ENCODE measurements at regions not wholly inside any gene's neighbourhood (a gene's known extent, or its start where the extent isn't known, plus 50 kb on each side); places are given as distances from the start of the nearest gene placed in this dataset.

DNA sequence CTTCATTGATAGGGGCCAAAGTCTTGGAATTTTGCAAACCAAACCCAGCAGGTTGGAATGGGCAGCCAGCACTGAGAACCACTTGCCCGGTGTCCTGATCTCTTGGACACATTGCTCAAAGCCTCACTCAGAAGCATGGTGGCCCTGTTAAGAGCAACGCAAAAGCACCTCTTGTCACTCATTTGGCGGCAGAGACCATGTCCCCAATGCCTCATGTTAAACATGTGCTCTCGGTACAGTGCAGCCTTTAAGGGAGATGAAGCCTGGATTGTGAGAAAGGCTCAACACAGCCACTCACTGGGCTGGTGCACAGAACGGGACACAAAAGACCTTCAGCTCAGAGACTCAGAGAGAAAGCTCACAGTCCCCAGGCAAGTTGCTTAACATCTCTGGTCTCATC lies 298.4 kb upstream of the PRDM1 start:
- no peak for DNase-seq

DNA sequence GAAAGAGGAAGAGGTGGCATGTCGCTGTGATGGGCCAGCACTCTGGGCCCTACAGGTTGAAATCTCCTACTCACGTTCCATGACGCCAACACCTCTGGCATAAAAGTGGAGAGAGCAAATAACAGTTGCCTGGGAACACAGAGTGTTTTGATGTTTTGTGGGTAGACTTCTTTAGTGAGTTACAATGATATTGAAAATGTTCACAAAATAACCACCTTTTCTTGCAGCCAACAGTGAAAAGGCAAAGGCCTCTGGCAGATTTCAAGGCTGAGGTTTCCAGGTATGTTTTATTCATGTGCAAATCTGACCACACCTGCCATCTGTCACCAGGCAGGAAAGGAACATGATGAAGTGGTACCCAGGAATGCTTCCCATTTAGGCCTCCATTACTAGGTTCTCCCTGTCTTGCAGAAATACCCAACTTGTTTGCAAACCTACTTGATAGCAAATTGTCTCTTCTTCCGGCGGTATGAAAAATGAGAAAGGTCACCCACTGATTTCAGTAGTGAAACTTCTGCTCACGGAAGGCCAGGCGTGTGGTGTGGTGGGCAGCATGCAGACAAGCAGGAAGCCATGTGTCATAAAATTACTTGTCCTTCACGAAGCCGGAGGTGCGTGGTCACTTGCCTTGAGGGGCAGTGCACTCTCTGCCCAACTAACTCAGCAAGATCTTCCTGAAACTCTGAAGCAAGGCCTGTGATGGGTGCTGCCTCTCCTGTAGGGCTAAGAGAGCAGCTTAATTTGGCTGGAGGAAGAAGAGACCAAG lies 299.1 kb upstream of the PRDM1 start:
- no peak for DNase-seq

DNA sequence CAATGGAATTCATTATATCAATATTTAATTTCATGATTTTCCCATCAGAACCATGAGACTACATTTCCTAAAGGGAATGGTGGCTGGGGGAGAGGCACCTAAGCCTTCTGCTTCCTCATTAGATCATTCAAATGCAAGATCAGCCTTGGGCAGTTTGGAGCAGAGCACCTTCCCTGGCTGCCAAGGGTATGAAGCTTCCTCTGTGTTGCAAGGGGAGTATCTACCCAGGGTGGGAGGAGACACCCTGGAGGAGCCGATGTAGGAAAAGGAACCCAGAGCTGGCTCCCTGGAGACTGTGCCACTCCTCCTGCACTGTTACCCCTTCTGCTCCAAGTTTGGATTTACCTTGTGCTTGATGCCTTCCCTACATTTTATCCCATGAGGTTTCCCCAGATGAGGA lies 299.7 kb upstream of the PRDM1 start:
- no peak for DNase-seq

DNA sequence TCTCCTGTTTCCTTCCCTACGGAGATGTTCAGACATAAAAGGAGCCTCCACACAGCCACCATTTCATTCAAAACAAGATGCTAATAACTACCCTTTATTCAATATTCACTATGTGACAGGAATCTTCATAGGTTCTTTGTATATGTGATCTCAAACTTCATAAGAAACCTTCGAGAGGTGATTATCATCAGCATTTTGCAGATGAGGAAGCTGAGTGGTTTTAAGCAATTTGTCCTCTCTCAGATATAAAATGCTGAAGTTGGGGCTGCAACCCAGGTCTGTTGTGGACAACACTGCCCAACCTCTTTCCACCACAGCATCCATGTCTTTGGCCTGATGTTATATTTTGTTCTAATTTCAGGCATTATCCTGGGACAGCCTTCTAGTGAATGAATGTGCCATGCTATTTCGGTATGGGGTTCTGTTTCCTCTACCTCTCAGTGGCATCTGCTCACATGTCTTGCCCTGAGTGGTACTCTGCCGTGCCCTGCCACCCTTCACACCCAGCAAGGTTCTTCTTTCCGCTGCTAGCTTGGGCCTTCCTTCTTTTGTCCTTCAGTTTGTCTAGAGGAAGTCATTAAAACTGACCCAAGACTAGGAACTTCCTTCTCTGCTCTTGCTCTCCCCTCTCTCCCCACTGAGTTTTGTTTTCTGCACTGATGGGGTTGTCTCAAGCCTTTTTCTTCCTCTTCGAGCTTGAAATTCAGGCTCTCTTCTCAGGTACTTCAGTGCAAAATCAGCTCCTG lies 300.9 kb upstream of the PRDM1 start:
- no peak for DNase-seq

DNA sequence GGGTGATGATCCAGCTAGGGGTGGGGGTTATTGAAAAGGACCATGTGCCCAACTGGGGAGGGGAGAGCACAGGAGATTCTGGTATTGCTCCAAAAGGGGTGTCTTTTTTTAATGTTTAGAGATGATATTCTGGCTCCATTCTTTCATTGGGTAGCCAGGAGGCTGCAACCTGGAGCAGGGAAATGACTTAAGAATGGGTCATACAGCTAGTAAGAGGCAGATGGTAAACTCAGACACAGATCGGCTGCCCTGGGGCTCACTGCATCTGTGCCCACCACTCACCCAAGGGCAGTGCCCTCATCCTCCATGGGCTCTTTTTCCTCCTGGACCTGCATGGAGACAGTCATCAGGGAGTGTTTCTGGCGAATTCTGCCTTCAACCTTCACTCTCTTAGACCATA lies 302.0 kb upstream of the PRDM1 start:
- DNase-seq, result no peak

DNA sequence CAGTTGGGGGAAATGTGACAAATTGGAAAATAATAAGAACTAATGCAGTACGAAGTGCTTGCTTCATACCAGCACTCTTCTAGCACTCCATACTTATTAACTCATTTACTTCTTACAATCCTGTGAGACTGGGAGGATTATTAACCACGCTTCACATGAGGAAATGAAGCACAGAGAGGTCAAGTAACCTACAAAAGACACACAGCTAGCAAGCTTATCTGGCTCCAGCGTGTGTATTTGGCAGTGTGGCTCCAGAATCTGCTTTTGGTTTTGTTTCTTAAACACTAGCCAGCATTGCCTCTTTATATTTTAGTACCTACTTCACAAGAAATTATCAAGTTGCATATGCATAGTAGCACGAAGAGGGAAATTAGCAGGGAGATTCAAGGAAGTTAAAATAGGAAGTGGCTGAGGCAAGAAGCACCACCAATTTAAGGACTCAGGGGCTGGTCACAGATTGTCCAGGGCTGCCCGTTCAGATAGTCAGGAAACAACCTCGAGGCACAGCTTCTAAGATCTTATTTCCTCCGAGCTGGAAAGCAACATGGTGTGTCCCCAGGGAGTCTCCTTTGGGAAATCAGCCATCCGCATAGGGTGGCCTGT lies 302.7 kb upstream of the PRDM1 start:
- no peak for DNase-seq

DNA sequence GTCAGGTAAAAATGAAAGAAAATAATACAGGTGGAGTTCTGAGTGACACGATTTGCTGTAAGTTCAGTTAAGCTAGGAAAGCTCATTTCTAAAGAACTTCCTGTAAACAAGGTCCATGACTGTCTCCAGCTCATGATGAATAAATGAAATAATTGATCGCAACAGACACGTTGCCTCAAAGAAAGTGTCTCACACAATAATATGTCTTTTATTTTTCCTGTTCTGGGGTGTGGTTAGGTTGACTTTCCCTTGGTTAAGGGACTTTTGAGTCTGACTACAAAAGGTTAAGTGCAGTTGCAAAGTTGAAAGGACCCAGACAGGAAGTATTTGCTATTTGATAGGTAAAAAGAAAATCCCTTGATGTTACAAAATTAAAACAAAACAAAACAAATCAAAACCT lies 304.2 kb upstream of the PRDM1 start:
- no peak for DNase-seq

DNA sequence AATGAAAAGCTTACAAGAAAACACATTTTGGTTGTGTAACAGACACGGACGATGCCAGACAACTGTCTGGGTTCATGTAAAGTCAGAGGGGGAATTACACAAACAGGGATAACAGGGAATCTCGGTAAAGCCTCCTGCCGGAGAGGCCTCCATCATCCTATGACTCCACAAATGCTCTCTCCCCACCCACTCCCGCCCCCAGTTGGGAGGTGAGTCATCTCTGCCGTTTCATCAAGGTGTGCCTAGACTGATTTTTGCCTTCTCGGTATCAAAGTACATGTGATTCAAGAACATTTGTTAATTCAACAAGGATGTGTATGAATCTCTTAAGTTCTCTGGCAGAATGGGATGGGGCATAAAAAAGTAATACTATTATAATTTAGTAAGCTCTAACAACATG lies 304.9 kb upstream of the PRDM1 start:
- no peak for DNase-seq

DNA sequence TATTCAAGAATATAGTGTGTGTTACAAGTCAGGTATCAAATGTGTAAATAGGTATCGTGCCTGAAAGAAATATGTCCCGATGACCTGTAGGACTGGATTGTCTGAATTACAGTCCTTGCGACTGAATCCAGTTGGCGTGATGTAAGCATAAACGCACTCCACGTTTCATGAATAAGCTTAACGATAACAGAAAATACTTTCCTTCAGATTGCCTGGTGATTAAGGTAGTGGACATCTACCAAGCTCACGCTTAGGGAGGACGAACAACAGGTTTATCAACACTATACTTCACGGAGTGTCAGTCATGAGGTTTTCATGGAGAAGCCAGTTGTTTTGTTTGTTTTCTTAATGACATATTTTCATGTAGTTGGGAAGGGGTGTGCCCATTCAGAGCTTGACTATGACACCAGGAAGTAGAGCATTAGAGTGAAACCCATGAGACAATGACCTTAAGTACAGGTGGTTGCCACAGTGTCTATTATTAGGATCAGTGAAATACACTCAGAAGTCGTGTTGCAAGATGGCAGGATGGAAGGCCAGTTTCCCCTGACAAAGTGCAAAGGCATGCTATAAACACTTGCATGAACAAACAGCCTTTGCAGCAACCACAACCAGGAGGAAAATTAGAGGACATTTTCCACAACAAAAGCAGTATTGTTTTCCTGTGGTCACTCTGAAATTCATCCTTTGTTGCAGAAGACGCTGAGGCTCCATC lies 305.8 kb upstream of the PRDM1 start:
- no peak for DNase-seq

DNA sequence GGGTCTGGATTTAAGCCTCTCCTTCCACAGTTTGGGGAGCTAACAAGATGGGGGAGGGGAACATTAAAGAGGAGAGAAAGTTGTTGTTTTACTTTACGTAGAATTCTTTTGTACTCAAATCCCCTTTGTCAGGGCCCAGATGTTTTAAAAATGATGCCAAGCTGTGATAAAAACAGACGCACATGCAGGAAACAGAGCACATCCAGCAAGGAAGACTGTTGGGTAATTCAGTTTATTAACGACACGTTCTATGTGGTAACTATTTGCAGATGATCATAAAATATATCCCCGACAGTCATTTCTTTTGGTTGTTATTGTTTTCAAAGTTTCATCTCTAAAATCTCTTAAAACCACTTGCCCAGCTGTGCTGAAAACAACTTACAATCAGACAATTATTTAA lies 307.0 kb upstream of the PRDM1 start:
- DNase-seq, result no peak

DNA sequence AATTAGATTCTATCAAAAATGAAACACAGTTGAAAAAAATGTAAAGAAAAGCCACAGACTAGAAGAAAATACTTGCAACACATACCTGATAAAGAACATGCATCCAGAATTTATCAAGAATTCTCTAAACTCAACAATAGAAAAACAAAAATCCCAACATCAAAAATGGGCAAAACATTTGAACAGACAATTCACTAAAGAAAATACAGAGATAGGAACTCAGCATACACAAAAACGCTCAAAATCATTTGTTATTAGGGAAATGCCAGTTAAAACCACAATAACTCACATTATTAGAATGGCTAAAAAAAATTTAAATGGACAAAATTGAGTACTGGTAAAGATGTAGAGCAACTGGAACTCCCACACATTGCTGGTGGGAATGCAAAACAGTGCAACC lies 311.0 kb upstream of the PRDM1 start:
- no peak for DNase-seq

DNA sequence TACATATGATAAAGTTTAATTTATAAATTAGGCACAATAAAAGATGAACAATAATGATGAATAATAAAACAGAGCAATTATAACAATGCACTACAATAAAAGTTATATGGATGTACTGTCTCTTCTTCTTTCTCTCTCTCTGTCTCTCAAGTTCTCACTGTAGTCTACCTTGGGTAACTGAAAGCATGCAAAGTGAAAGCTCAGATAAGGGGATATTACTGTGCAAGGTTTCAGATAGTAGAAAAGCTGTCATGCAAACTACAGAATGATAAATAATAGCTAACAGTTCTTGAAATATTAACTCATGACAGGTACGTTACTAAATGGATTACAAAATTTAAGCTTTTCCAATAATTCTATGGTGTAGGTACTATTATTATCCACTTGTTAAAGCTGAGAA lies 311.9 kb upstream of the PRDM1 start:
- DNase-seq, result no peak

DNA sequence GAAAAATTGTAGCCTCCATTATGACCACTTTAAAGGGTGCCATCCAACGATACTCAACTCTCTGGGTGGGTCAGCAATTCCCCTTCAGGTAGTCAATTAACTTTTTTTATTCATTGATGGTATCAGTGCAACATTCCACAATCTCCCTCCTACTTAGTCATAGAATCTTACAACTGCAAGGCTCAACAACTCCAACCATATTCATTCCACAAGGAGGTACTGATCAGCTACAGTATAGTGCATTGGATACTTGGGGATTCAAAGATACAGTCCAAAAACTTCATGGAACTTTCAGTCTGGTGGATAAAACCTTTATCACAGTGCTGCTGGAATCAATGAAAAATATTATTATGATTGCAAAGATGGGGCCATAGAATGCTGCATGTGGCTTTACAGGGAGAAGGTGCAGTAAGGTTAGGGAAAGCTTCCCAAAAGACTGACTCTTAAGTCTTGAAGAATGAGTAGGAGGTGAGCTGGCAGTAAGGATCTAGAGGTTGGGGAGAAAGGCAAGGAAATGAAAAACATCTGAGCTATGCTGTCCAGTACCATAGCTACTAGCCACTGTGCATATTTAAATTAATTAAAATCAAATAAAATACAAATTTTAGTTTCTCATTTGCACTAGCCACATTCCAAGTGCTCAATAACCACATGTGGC lies 314.7 kb upstream of the PRDM1 start:
- DNase-seq, result no peak

DNA sequence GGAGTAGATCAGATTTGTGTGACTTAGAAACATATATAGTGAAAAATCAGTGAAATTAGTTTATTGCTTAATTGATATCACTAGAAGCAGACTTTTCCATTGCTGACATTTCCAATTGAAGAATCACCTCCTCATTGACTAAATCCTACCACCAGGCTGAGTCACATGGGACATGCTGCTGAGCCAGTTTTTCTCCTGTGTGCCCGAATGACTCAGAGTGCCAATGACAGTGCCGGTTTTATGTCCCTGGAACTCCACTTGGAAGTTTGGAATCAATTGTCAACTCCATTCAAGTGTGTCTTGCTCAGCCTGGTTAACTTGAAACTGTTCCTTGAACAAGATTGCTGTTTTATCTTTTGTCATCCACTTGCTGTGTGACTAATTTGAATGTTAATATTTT lies 316.1 kb upstream of the PRDM1 start:
- DNase-seq, result no peak

DNA sequence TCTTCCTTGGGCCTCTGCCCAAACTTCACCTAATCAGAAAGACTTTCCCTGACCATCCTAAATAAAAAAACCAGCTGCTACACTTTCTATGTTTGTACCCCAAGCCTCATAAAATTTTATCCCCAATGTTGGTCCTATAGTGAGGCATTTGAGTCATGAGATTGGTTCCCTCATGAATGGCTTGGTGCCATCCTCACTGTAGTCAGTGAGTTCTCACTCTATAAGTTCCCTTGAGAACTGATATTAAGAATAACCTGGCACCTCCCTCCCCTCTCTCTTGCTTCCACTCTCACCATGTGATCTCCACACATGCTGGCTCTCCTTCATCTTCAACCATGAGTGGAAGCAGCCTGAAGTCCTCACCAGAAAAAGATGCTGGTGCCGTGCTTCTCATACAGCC lies 316.9 kb upstream of the PRDM1 start:
- no peak for DNase-seq

DNA sequence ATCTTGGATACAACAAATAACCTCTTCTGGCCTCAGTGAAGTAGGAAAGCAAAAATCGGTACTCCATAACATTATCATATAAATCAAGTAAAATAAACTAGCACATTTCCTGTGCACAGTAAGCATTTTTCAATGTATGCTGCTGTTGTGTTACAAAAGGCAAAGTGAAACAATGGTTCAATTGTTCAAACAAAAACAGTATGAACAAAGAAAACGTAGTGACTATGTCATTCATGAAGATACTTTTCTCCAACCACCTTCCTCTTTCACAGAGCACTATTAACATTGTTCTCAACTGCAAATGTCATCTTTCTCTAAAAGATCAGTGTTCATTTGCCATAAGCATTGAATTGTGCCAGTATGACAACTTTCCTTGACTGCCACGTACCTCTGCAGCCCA lies 318.6 kb upstream of the PRDM1 start:
- DNase-seq, result no peak

DNA sequence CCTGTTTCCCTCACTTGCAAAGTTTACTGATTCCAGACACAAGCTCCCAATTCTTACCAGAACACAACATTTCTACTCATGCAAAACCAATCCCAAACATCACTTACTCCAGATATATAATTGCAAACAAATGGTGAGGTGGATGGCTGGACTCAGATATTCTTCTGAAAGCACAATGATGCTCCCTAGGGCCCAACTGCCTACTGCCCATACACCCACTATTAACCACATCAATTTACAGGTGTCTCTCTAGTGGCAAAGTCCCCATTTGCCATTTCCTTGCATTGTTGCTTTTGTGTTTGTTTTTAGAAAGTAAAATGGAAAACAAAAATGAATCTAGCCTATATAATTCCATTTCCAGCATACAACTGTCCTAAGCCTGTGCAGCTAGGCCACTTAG lies 320.9 kb upstream of the PRDM1 start:
- DNase-seq, result no peak

DNA sequence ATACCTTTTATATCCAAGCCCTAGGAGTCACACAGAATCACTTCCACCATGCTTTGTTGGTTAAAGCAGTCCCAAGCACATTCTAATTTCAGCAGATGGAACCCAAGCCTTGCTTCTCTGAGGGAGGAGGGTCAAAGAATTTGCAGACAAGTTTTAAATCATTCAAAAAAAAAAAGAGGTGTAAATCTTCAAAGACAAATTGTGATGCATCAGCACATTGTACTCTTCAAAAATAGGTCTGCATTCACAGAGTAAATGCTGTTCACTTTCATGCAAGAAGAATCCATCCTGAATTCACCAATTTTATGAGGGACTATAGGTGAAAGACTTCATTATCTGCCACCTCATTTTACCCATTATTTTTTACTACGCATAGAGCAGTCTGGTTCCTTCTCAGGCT lies 321.8 kb upstream of the PRDM1 start:
- no peak for DNase-seq

DNA sequence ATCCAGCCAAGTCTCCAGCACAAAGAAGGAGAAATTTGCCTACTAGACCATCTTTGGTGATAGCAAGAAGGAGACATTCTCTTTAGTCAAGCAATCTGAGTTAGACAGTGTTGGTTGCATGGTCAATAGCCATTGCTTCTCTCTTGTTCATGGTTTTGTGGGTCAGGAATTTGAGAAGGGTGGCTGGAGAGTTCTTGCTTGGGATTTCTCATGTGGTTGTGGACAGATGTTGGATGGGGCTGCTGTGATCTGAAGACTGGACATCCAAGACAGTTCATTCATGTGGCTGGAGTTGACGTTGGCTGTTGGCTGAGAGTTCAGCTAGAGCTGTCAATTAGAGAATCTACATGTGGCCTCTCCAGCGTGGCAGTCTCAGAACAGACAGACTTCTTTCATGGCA lies 322.3 kb upstream of the PRDM1 start:
- no peak for DNase-seq

DNA sequence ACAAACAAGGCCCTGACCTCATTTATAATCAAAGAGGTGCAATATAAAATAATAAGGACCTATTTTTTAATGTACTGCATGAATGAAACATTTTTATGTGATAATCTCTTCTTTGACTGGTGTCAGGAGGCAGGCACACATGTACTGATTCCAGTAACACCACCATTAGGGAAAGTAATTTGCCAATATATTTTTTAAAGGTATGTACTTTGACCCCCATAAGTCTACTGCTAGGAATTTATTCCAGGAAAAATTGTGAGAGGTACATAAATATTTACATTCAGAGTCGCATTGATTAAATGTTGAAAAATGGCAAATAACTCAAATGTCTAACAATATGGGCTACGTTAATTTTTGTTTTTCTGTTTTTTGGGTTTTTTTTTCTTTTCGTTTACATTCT lies 325.4 kb upstream of the PRDM1 start:
- DNase-seq, result no peak

DNA sequence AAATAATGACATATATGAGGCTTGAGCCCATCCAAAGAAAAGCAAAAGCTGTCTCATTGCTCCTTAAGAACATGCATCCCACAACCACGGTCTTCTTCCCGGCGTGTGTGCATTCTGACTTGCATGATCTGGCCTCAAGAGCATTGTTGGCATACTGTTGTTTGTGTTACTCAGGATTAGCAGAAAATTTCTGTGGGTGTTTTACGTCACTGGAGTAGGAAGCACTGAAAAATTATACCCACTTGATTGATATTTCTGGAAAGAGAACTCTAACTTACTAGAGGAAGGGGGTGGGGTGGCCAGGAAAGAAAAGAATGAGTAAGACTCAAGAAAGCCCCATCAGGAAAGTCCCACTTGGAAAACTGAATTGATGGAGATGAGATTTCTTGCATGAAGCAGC lies 326.2 kb upstream of the PRDM1 start:
- no peak for DNase-seq

DNA sequence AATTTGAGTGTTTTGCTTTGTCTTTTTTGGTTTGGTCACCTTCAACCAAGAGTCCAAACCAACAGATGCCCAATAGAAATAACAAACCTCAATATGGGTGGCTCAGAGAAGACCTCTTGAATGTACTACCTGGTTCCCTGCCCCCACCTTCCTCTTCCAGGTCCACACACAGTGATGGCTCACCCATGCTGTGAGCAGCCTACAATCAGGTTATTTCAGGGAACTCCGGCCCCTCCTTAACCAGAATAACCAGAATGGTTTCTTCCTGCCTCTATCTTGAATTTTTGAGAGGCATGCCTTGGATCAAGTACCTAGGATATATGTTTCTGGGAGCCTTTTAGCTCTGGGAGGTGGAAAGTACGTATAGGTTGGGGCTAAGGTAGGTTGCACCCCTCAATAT lies 327.1 kb upstream of the PRDM1 start:
- no peak for DNase-seq

DNA sequence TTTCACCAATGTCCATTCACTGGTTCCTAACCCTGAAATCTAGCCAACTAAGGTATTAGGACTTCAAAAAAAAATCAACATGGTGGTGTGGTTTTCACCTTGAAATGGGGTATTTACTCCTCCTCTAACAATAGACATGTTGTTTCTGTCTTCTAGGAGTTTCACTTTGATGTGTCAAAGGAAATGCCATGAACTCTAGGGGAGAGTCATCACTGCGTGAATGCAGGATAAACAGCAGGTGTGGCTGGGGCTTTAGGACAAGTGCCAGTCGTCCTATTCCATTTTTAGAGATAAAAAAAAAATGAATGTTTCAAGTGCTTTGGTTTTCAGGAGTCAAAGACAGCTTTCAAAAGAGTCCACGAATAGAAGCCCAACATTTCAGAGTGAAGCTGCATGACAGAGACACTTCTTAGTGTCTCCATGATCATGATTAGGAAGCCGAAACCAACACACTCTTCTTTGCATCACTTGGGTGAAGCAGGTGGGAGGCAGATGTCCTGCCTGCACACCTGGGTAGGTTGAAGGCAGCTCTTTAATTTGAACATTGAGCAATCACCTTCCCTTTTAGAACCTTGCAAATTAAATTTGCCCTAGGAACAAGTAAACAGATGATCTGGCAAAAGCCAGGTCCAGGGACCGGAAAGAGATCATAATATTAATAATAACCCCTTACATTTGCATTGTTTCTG lies 328.5 kb upstream of the PRDM1 start:
- peak; percentile 72 for DNase-seq

All from NCI-H345 (cell line).